OCI-LY1 (cell line): ENCODE measurements at regions not wholly inside any gene's neighbourhood (a gene's known extent, or its start where the extent isn't known, plus 50 kb on each side); places are given as distances from the start of the nearest gene placed in this dataset.
"Not testable (repeated sequence)": the region's sequence is repeated elsewhere in the genome, so short reads cannot be mapped to it uniquely, and the experiment has no call there.

Experiments
- H2AFZ ChIP-seq: fragments of 200-600 bp; sonication (generic), shearing (Covaris generic); 2 replicates; pipeline ENCODE4 v1.6.0; 2014; ENCODE audit warnings: antibody characterized with exemption, mild to moderate bottlenecking, low read length
- H3F3A ChIP-seq: fragments of 200-600 bp; sonication (generic), shearing (Covaris generic); 2 replicates; pipeline ENCODE4 v1.6.0; 2014; ENCODE audit warnings: mild to moderate bottlenecking, antibody characterized with exemption, low read length, moderate library complexity; ENCODE audit not compliant: insufficient read depth
- H3K27ac ChIP-seq: fragments of 200-600 bp; sonication (generic); 2 replicates; pipeline ENCODE4 v1.5.1; 2014; ENCODE audit warnings: low read length, mixed run types, mild to moderate bottlenecking, low read depth; ENCODE audit not compliant: poor library complexity, severe bottlenecking
- H3K27me3 ChIP-seq: fragments of 200-600 bp; sonication (generic); 2 replicates; pipeline ENCODE4 v1.6.0; 2014; ENCODE audit warnings: antibody characterized with exemption, mild to moderate bottlenecking, low read length, moderate library complexity; ENCODE audit not compliant: insufficient read depth
- H3K36me3 ChIP-seq: fragments of 200-600 bp; sonication (generic); 2 replicates; pipeline ENCODE4 v1.6.1; 2014; ENCODE audit warnings: mild to moderate bottlenecking, antibody characterized with exemption, low read length, moderate library complexity, mixed read lengths; ENCODE audit not compliant: insufficient read depth
- H3K4me1 ChIP-seq: fragments of 200-600 bp; sonication (generic); 2 replicates; pipeline ENCODE4 v1.5.1; 2014; ENCODE audit warnings: mild to moderate bottlenecking, low read length, moderate library complexity; ENCODE audit not compliant: insufficient read depth, severe bottlenecking
- H3K4me2 ChIP-seq: fragments of 200-600 bp; sonication (generic), shearing (Covaris generic); 2 replicates; pipeline ENCODE4 v1.6.1; 2014; ENCODE audit warnings: low read length
- H3K4me3 ChIP-seq: fragments of 200-600 bp; sonication (generic); 2 replicates; pipeline ENCODE4 v1.5.1; 2014; ENCODE audit warnings: low read length, low read depth, mild to moderate bottlenecking, mixed read lengths; ENCODE audit not compliant: poor library complexity, severe bottlenecking
- H3K79me2 ChIP-seq: fragments of 200-600 bp; shearing (Covaris generic); 2 replicates; pipeline ENCODE4 v1.6.1; 2016; ENCODE audit warnings: mixed run types, low read length, mixed read lengths; ENCODE audit not compliant: insufficient read depth
- H3K9ac ChIP-seq: fragments of 200-600 bp; sonication (generic), shearing (Covaris generic); 2 replicates; pipeline ENCODE4 v1.6.1; 2014; ENCODE audit warnings: mild to moderate bottlenecking, low read length, mixed read lengths
- H3K9me2 ChIP-seq: fragments of 200-600 bp; sonication (generic), shearing (Covaris generic); 2 replicates; pipeline ENCODE4 v1.6.1; 2014; ENCODE audit warnings: low read depth, mild to moderate bottlenecking, low read length, mixed read lengths
- H3K9me3 ChIP-seq: fragments of 200-600 bp; shearing (Covaris generic); 2 replicates; pipeline ENCODE4 v1.6.1; 2014; ENCODE audit warnings: low read length, mixed read lengths
- H4K20me1 ChIP-seq: fragments of 200-600 bp; sonication (generic), shearing (Covaris generic); 2 replicates; pipeline ENCODE4 v1.6.0; 2016; ENCODE audit warnings: mild to moderate bottlenecking, low read length; ENCODE audit not compliant: insufficient read depth
- CTCF ChIP-seq: fragments of 200-600 bp; sonication (generic), shearing (Covaris generic); IDR thresholded peaks from 2 replicates; pipeline ENCODE4 v1.5.1; 2017; ENCODE audit warnings: mild to moderate bottlenecking, antibody characterized with exemption, low read length, moderate library complexity, mixed read lengths
- EZH2 ChIP-seq: fragments of 200-600 bp; sonication (generic), shearing (Covaris generic); IDR thresholded peaks from 2 replicates; pipeline ENCODE4 v1.8.0; 2017; ENCODE audit warnings: borderline replicate concordance, mixed run types, mild to moderate bottlenecking, antibody characterized with exemption, low read length, moderate library complexity, mixed read lengths

- no peaks in the 10 kb centered on the region for H4K20me1 ChIP-seq
These were observed 163.0 kb downstream of the SIM1 start for GRCh38 chr6:100301731-100302130.

GRCh38 chr6:100300221-100300736 lies 164.4 kb downstream of the SIM1 start:
- Histone ChIP-seq H3K4me3 (no peak overlapping the region), H3K27ac (no peak overlapping the region), H3K9me3 (no peaks in the 10 kb centered on the region), H3K9me2 (no peaks in the 10 kb centered on the region), H2AFZ (no peak overlapping the region), H3F3A (no peaks in the 10 kb centered on the region), H3K36me3 (no peaks in the 10 kb centered on the region), H3K4me1 (no peaks in the 10 kb centered on the region), H3K27me3 (no peaks in the 10 kb centered on the region), H3K4me2 (no peak overlapping the region), H3K9ac (no peak overlapping the region), H4K20me1 (no peaks in the 10 kb centered on the region), H3K79me2 (no peaks in the 10 kb centered on the region)
- TF ChIP-seq CTCF (no peak), EZH2 (no peak)

More at GRCh38 chr6:100301731-100302130, 163.0 kb downstream of the SIM1 start:
- Histone ChIP-seq H3F3A (no peaks in the 10 kb centered on the region), H3K36me3 (no peaks in the 10 kb centered on the region), H3K27me3 (no peaks in the 10 kb centered on the region), H3K4me3 (no peak overlapping the region), H3K79me2 (no peaks in the 10 kb centered on the region), H3K9me2 (no peaks in the 10 kb centered on the region), H3K9me3 (no peaks in the 10 kb centered on the region), H3K27ac (no peak overlapping the region), H3K4me2 (no peak overlapping the region), H3K4me1 (no peaks in the 10 kb centered on the region), H3K9ac (no peak overlapping the region), H2AFZ (no peak overlapping the region)
- TF ChIP-seq CTCF, result no peak
- no peak for TF ChIP-seq EZH2

- Histone ChIP-seq H3K9ac (no peak overlapping the region), H3K79me2 (no peaks in the 10 kb centered on the region), H4K20me1 (no peaks in the 10 kb centered on the region), H3K4me1 (no peaks in the 10 kb centered on the region), H3K27me3 (no peaks in the 10 kb centered on the region), H3K36me3 (no peaks in the 10 kb centered on the region), H3K9me3 (no peaks in the 10 kb centered on the region), H3K4me3 (no peak overlapping the region), H2AFZ (no peak overlapping the region), H3K4me2 (no peak overlapping the region), H3K9me2 (no peaks in the 10 kb centered on the region), H3F3A (no peaks in the 10 kb centered on the region), H3K27ac (no peak overlapping the region)
- TF ChIP-seq CTCF (no peak), EZH2 (no peak)
These were observed 167.7 kb downstream of the SIM1 start for GRCh38 chr6:100296810-100297544.

- not testable (repeated sequence) for H3F3A ChIP-seq, H3K27me3 ChIP-seq, H3K27ac ChIP-seq, H3K4me3 ChIP-seq, H2AFZ ChIP-seq, H3K9me2 ChIP-seq, H3K4me1 ChIP-seq, H3K9ac ChIP-seq, H4K20me1 ChIP-seq, H3K36me3 ChIP-seq, H3K9me3 ChIP-seq, H3K4me2 ChIP-seq, H3K79me2 ChIP-seq
These were observed 169.5 kb downstream of the SIM1 start for GRCh38 chr6:100295172-100295571.
